H1 (cell line): ENCODE measurements at regions not wholly inside any gene's neighbourhood (a gene's known extent, or its start where the extent isn't known, plus 50 kb on each side); places are given as distances from the start of the nearest gene placed in this dataset.

Experiments
- CTCF ChIA-PET: fragments of 300-600 bp; sonication (Branson Sonifier 250); formaldehyde crosslinking; loops from one replicate; lab custom pipeline; 2021; ENCODE audit not compliant: partially characterized antibody; lab: Charles Lee
- POLR2A ChIA-PET: fragments of 300-600 bp; sonication (Branson Sonifier 250); formaldehyde crosslinking; loops from one replicate; lab custom pipeline; 2021; ENCODE audit warnings: inconsistent platforms; ENCODE audit not compliant: partially characterized antibody; lab: Charles Lee
- DNase-seq, 2 experiments: peaks; one replicate each; pipeline versions ENCODE4 v3.0.0 to v3.0.0-alpha.2; 2010 to 2022; ENCODE audit warnings: low spot score in 2 of 2, low read depth in 1 of 2, mixed read lengths in 1 of 2
- FAIRE-seq: peaks from 2 replicates; lab custom pipeline; 2011; peaks lifted over from hg19 to GRCh38; lab: Jason Lieb, UNC
- H2AFZ ChIP-seq: 2 replicates; pipeline ENCODE4 v1.8.1; 2012; ENCODE audit warnings: low read length, inconsistent platforms
- H2AK5ac ChIP-seq: 2 replicates; pipeline ENCODE4 v1.6.1; 2013; ENCODE audit warnings: low read depth, low read length
- H2BK120ac ChIP-seq: replicated peaks from 2 replicates; pipeline ENCODE3; 2013; ENCODE audit warnings: low read depth, low read length, inconsistent platforms
- H2BK12ac ChIP-seq: 2 replicates; pipeline ENCODE4 v1.6.1; 2013; ENCODE audit warnings: low read depth, low read length
- H2BK15ac ChIP-seq: 2 replicates; pipeline ENCODE4 v1.6.1; 2013; ENCODE audit warnings: low read length
- H2BK20ac ChIP-seq: 2 replicates; pipeline ENCODE4 v1.6.1; 2013; ENCODE audit warnings: low read length
- H2BK5ac ChIP-seq: 2 replicates; pipeline ENCODE4 v1.6.1; 2013; ENCODE audit warnings: low read depth, low read length
- H3K14ac ChIP-seq: 2 replicates; pipeline ENCODE4 v1.6.1; 2013; ENCODE audit warnings: inconsistent platforms; ENCODE audit not compliant: insufficient read length
- H3K18ac ChIP-seq: 2 replicates; pipeline ENCODE4 v1.6.1; 2013; ENCODE audit warnings: low read length; ENCODE audit errors: extremely low read depth
- H3K23ac ChIP-seq: 2 replicates; pipeline ENCODE4 v1.6.1; 2013; ENCODE audit warnings: inconsistent platforms; ENCODE audit not compliant: insufficient read length
- H3K23me2 ChIP-seq: 2 replicates; pipeline ENCODE4 v1.6.1; 2013; ENCODE audit warnings: low read depth, low read length
- H3K27ac ChIP-seq: 2 replicates; pipeline ENCODE4 v1.6.1; 2011; ENCODE audit warnings: low read depth, low read length, inconsistent platforms
- H3K27me3 ChIP-seq, 4 experiments: replicated peaks in 1 of 4; 1 replicate in 1 of 4; 2 replicates in 3 of 4; pipeline versions ENCODE4 v1.6.1 to v1.8.1; 2011 to 2013; ENCODE audit warnings: low read length in 3 of 4, mild to moderate bottlenecking in 3 of 4, inconsistent platforms in 2 of 4, mixed read lengths in 2 of 4, moderate library complexity in 1 of 4; ENCODE audit not compliant: control insufficient read depth in 3 of 4, insufficient read depth in 3 of 4; ENCODE audit errors: extremely low read depth in 1 of 4
- H3K36me3 ChIP-seq, 4 experiments: 2 replicates each; pipeline versions ENCODE4 v1.6.1 to v1.8.1; 2011 to 2013; ENCODE audit warnings: mild to moderate bottlenecking in 4 of 4, low read length in 3 of 4, moderate library complexity in 2 of 4, control low read depth in 1 of 4, inconsistent platforms in 1 of 4; ENCODE audit not compliant: insufficient read depth in 4 of 4, control insufficient read depth in 2 of 4
- H3K4ac ChIP-seq: replicated peaks from 2 replicates; pipeline ENCODE3; 2013; ENCODE audit warnings: low read length, low read depth, mixed read lengths, inconsistent platforms; ENCODE audit not compliant: insufficient read length
- H3K4me1 ChIP-seq, 4 experiments: replicated peaks in 1 of 4; 1 replicate in 1 of 4; 2 replicates in 3 of 4; pipeline versions ENCODE4 v1.6.1 to v1.8.1; 2011 to 2013; ENCODE audit warnings: low read length in 3 of 4, inconsistent platforms in 2 of 4, mixed read lengths in 1 of 4; ENCODE audit not compliant: insufficient read depth in 4 of 4, control insufficient read depth in 3 of 4
- H3K4me2 ChIP-seq, 2 experiments: 2 replicates each; pipeline versions ENCODE4 v1.6.1 to v1.8.1; 2011 to 2013; ENCODE audit warnings: low read depth in 2 of 2, low read length in 2 of 2, control low read depth in 1 of 2, inconsistent platforms in 1 of 2, mild to moderate bottlenecking in 1 of 2; ENCODE audit not compliant: insufficient read depth in 1 of 2
- H3K4me3 ChIP-seq, 4 experiments: fragments of 200-600, 300-600 bp in 1 of 4; sonication (generic), shearing (Covaris generic), sonication (Bioruptor Twin) in 1 of 4; 2 replicates each; pipeline versions ENCODE4 v1.5.1 to v1.8.1; 2011 to 2016; ENCODE audit warnings: low read length in 4 of 4, low read depth in 3 of 4, control low read depth in 2 of 4, inconsistent platforms in 2 of 4, mild to moderate bottlenecking in 2 of 4, mixed read lengths in 1 of 4, moderate library complexity in 1 of 4; ENCODE audit not compliant: insufficient read depth in 2 of 4; ENCODE audit errors: extremely low read depth in 1 of 4
- H3K56ac ChIP-seq: replicated peaks from 2 replicates; pipeline ENCODE3; 2013; ENCODE audit warnings: low read depth, mild to moderate bottlenecking, mixed read lengths, low read length, inconsistent platforms; ENCODE audit not compliant: insufficient read length
- H3K79me1 ChIP-seq: 2 replicates; pipeline ENCODE4 v1.6.1; 2013; ENCODE audit warnings: low read depth, low read length, control low read depth
- H3K79me2 ChIP-seq, 2 experiments: 2 replicates each; pipeline versions ENCODE4 v1.6.1 to v1.8.1; 2012 to 2013; ENCODE audit warnings: low read length in 2 of 2, mild to moderate bottlenecking in 2 of 2, inconsistent platforms in 1 of 2; ENCODE audit not compliant: insufficient read depth in 2 of 2, control insufficient read depth in 1 of 2
- H3K9ac ChIP-seq, 4 experiments: replicated peaks in 1 of 4; 1 replicate in 1 of 4; 2 replicates in 3 of 4; pipeline versions ENCODE4 v1.6.1 to v1.8.1; 2011 to 2013; ENCODE audit warnings: low read depth in 3 of 4, low read length in 3 of 4, control low read depth in 2 of 4, mild to moderate bottlenecking in 2 of 4, moderate library complexity in 2 of 4, inconsistent platforms in 1 of 4; ENCODE audit errors: extremely low read depth in 1 of 4
- H3K9me3 ChIP-seq, 2 experiments: 2 replicates each; pipeline versions ENCODE4 v1.6.1 to v1.8.1; 2012 to 2013; ENCODE audit warnings: mild to moderate bottlenecking in 2 of 2, moderate library complexity in 2 of 2, control low read depth in 1 of 2, inconsistent platforms in 1 of 2, low read depth in 1 of 2, low read length in 1 of 2, mixed read lengths in 1 of 2; ENCODE audit not compliant: insufficient read depth in 2 of 2
- H4K20me1 ChIP-seq, 2 experiments: replicated peaks in 1 of 2; 2 replicates each; pipeline versions ENCODE3 to v1.8.1; 2011 to 2013; ENCODE audit warnings: inconsistent platforms in 2 of 2, low read length in 2 of 2, mild to moderate bottlenecking in 1 of 2; ENCODE audit not compliant: insufficient read depth in 2 of 2, control insufficient read depth in 1 of 2
- H4K5ac ChIP-seq: 2 replicates; pipeline ENCODE4 v1.6.1; 2013; ENCODE audit warnings: low read length, low read depth, mixed read lengths, inconsistent platforms; ENCODE audit not compliant: insufficient read length
- H4K8ac ChIP-seq: 2 replicates; pipeline ENCODE4 v1.8.0; 2013; ENCODE audit warnings: mild to moderate bottlenecking, moderate library complexity, low read length, inconsistent platforms; ENCODE audit not compliant: insufficient read depth; ENCODE audit errors: extremely low read depth
- H4K91ac ChIP-seq: replicated peaks from 2 replicates; pipeline ENCODE3; 2013; ENCODE audit warnings: low read length, mixed read lengths, inconsistent platforms; ENCODE audit not compliant: insufficient read length
- ASH2L ChIP-seq: fragments of 200-600, 300-600 bp; sonication (generic); IDR thresholded peaks from one replicate; pipeline ENCODE4 v1.7.1; 2017; ENCODE audit warnings: low read length
- BRCA1 ChIP-seq: IDR thresholded peaks from 2 replicates; pipeline ENCODE4 v1.6.1; 2012; ENCODE audit warnings: low read depth, low read length, improper control_type of control experiment
- CBX5 ChIP-seq: fragments of 300-800, 300-1000 bp; sonication (generic); IDR thresholded peaks from 2 replicates; pipeline ENCODE4 v1.7.1; 2016; ENCODE audit warnings: antibody characterized with exemption, low read length, low read depth
- CBX8 ChIP-seq: fragments of 300-800, 300-1000 bp; sonication (generic); IDR thresholded peaks from 2 replicates; pipeline ENCODE4 v1.7.1; 2016; ENCODE audit warnings: low read depth, low read length, borderline replicate concordance
- E2F6 ChIP-seq: IDR thresholded peaks from 2 replicates; pipeline ENCODE4 v1.6.1; 2012; ENCODE audit warnings: inconsistent platforms
- EZH2 ChIP-seq: fragments of 200-600 bp; sonication (generic); IDR thresholded peaks from 2 replicates; pipeline ENCODE4 v1.7.1; 2012; ENCODE audit warnings: low read depth, mild to moderate bottlenecking, moderate library complexity, low read length, inconsistent platforms; ENCODE audit not compliant: severe bottlenecking
- GABPA ChIP-seq: IDR thresholded peaks from 2 replicates; pipeline ENCODE4 v1.6.1; 2011; ENCODE audit warnings: mild to moderate bottlenecking, low read length, moderate library complexity, borderline replicate concordance; ENCODE audit not compliant: insufficient read depth
- NANOG ChIP-seq: IDR thresholded peaks from 2 replicates; pipeline ENCODE4 v1.6.1; 2011; ENCODE audit warnings: low read length, low read depth, mild to moderate bottlenecking, inconsistent platforms; ENCODE audit not compliant: insufficient read depth, poor library complexity, severe bottlenecking
- SUZ12 ChIP-seq: fragments of 200-600 bp; sonication (generic); IDR thresholded peaks from 2 replicates; pipeline ENCODE4 v1.6.1; 2012; ENCODE audit warnings: mild to moderate bottlenecking, inconsistent platforms, low read length, moderate library complexity, mixed read lengths
- TAF7 ChIP-seq: optimal IDR thresholded peaks from 2 replicates; pipeline ENCODE3; 2011; ENCODE audit warnings: low read depth, mild to moderate bottlenecking, inconsistent platforms, low read length, moderate library complexity, borderline replicate concordance
- TBP ChIP-seq: IDR thresholded peaks from 2 replicates; pipeline ENCODE4 v1.6.1; 2011; ENCODE audit warnings: low read depth, low read length, improper control_type of control experiment
- USF2 ChIP-seq: IDR thresholded peaks from 2 replicates; pipeline ENCODE4 v1.6.1; 2011; ENCODE audit warnings: low read length, improper control_type of control experiment
- WGBS, 2 experiments: shearing (Covaris generic) in 1 of 2; methylation state at CpG; one replicate each; pipeline versions ENCODE4 v1.1.6 to v1.1.7; 2013 to 2015; ENCODE audit warnings: low lambda C conversion rate in 2 of 2, mixed read lengths in 2 of 2, inconsistent platforms in 1 of 2, low coverage in 1 of 2, missing lambda C conversion rate in 1 of 2; ENCODE audit not compliant: insufficient replicate concordance in 2 of 2, insufficient coverage in 1 of 2, insufficient read length in 1 of 2; ENCODE audit errors: extremely low coverage in 1 of 2, missing lambda C conversion rate in 1 of 2; 5-methylcytosine and 5-hydroxymethylcytosine counted together

DNA sequence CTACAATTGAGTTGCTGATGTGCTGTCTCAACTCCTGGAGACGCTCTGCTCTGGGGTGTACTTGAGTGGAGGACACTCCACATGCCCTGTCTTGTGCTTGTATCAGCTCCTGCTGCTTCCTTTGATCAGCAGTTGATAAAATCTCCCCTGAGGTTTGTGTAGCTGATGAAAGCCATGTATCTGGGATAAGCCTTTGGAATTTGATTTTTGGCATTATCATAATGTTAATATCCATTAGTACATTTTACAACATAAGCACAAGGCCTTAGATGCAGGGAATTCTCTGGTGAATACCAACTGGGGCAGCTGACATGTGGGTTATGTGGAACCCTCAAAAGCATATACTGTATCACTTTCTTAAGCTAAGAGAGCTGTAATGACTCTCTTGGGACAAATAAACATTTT is 222.7 kb upstream of the ITGA4 start:
- Histone ChIP-seq H3K18ac (no peak overlapping the region), H3K56ac (no peak overlapping the region), H2BK5ac (no peak overlapping the region), H3K27me3 (no peaks in the 10 kb centered on the region), H2BK15ac (no peak overlapping the region), H3K23me2 (peaks cover 1% of the 10 kb centered on the region; the same call in 1 of the 2 replicates), H4K20me1 (no peaks in the 10 kb centered on the region), H2BK120ac (no peak overlapping the region), H3K27ac (no peak overlapping the region), H3K4me1 (peaks cover 0 to 2% (median 0%) of the 10 kb centered on the region in 4 experiments; a peak in 1 of 7 replicates), H3K36me3 (no peaks in the 10 kb centered on the region), H4K91ac (no peak overlapping the region), H3K4me2 (no peak overlapping the region), H4K8ac (no peak overlapping the region), H3K9ac (no peak overlapping the region), H3K9me3 (no peaks in the 10 kb centered on the region), H4K5ac (no peak overlapping the region), H3K79me1 (no peaks in the 10 kb centered on the region), H2BK12ac (no peak overlapping the region), H3K4ac (no peak overlapping the region), H3K23ac (no peak overlapping the region), H2AK5ac (no peak overlapping the region), H2BK20ac (no peak overlapping the region), H2AFZ (no peak overlapping the region), H3K14ac (no peak overlapping the region), H3K4me3 (no peak overlapping the region), H3K79me2 (no peaks in the 10 kb centered on the region)
- 54% methylated on average over 1 of the region's 1 CpG; no CpG with 5 or more reads in 1 of the 2 experiments for WGBS, 2 experiments
- FAIRE-seq, result no peak
- no peak for DNase-seq
- POLR2A ChIA-PET, result no interaction called here
- CTCF ChIA-PET, result interaction anchor here (0.8 to 1.1 kb wide), 4 partner anchors 12 to 125 kb away, joined by 3 to 4 read pairs (median 4); no protein-coding TSS in a partner anchor
- TF ChIP-seq CBX8 (no peak), TBP (no peak), SUZ12 (no peak), EZH2 (no peak), E2F6 (no peak), TAF7 (no peak), GABPA (no peak), USF2 (no peak), CBX5 (no peak), ASH2L (no peak), NANOG (no peak), BRCA1 (no peak)
